HG02970 (cell line): ENCODE measurements at regions not wholly inside any gene's neighbourhood (a gene's known extent, or its start where the extent isn't known, plus 50 kb on each side); places are given as distances from the start of the nearest gene placed in this dataset.
"Not testable (repeated sequence)": the region's sequence is repeated elsewhere in the genome, so short reads cannot be mapped to it uniquely, and the experiment has no call there.

Experiments used
- ATAC-seq: cut with Tn5 transposase; IDR thresholded peaks from one replicate; pipeline ENCODE4 v1.9.1; 2021; ENCODE audit warnings: mild to moderate bottlenecking, moderate library complexity, moderate number of reproducible peaks; ENCODE audit not compliant: unreplicated experiment, low FRiP score

GRCh38 chr3:191148131-191148530, 50.9 kb upstream of the OSTN start:
- ATAC-seq: no peak

DNA sequence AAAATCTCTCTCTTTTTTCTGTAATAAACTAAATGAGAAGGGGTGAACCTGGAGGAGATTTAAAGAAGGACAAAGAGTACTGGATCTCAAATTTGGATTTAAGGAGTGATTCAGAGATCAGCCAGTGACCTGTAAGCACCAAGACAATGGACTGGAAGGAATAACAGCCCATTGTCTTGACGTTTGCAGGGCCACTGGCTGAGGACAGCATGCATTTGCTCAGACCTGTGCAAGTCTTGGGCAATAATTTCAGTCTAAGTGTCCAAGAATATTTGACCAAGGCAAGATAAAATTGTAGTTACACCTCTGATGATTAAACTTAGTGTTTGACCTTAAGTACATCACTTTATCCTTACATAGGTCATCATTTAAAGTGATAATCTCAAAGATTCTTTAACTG, 55.8 kb upstream of the OSTN start:
- ATAC-seq: no peak

DNA sequence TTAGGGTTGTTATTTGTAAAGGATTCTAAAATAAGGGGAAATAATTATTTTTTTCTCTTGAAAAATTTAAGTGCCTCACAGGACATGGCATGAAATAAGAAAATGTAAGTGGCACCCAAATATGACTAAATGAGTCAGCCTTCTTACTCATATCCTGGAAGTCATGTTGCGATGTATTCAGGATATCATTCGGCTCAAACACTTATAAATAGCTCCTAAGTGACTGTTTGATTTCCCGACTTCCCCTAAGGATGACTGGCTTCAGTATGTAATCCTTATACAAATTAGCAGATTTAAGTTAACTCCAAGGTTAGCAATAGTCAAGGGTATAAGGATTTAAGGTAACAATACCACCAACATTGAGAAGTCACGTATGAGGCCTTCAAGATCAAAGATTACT, 57.3 kb upstream of the OSTN start:
- no peak for ATAC-seq

DNA sequence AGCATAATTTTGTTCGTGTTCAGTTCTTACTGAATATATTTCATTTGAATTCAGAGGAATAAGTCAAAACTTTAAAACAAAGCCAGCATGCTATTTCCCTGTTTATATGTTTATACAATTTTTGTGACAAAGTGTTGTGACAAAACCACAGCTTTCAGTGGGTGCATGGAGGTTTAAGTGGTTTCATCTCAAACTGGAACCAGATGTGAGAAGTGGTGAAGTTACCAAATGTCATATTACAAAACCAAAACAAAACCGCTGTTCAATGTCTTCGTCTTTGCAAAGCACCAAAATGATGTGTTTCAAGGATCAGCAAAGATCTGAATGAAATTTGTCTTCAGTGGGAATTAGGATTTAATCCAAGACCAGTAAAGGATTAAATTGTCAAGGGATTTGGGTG, 59.3 kb upstream of the OSTN start:
- ATAC-seq: no peak

- no peak for ATAC-seq
Measured at GRCh38 chr3:191138937-191139336, 60.1 kb upstream of the OSTN start.

DNA sequence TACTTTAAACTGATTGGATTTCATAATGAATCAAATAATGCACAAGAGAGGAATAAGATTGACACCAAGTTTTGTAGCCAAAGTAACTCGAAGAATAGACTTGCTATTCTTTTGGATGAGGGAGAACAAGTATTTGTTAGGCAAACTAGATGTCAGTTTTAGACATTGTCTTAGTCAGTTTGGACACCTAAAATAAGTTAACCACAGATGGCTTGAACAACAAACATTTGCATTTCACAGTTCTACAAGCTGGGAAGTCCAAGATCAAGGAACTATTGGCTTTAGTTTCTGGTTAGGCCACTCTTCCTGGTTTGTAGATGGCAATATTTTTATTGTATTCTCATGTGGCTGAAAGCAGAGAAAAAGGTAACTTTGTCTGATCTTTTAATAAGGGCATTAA, 61.3 kb upstream of the OSTN start:
- no peak for ATAC-seq

DNA sequence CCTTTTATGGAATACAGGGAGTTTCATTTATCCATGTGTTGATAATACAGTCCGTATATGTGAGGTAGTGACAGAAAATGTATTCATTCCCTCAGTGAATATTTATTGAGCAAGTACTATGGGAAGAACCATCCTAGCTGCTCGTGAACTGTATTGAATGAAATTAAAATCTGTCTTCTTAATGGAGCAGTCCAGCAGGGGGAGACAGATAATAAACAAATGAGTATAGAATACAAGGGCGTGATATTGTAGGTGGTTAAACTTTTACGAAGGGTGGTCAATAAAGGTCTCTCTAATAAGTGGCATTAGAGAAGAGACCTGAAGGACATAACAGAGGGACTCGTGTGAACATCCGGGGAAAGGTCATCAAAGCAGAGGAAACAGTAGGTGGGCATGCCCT, 62.7 kb upstream of the OSTN start:
- no peak for ATAC-seq

GRCh38 chr3:191135175-191135574, 63.9 kb upstream of the OSTN start:
- no peak for ATAC-seq

- ATAC-seq: no peak
Measured at GRCh38 chr3:191133359-191133758, 65.7 kb upstream of the OSTN start.

- no peak for ATAC-seq
Measured at GRCh38 chr3:191131305-191131704, 67.7 kb upstream of the OSTN start.

- not testable (repeated sequence) for ATAC-seq
Measured at GRCh38 chr3:191124891-191125290, 74.2 kb upstream of the OSTN start.

DNA sequence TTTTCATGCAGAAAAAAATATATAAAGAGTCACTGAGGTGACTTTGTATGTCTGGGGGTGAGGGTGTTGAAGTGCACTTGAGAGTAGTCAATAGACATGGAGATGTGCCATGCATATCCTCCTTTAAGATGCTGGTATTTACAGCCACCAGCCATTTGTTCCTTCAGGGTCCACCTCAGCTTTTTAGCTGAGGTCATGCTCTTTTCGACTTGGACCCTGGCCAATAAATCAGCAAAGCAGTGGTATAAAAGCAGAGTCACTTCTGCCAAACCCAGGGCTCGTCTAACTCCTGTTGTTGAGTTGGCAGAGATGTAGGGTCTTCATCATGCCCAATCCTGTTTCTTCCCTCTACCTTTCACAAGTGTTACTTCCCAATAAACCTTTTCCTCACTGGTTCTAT, 75.1 kb upstream of the OSTN start:
- ATAC-seq: no peak

DNA sequence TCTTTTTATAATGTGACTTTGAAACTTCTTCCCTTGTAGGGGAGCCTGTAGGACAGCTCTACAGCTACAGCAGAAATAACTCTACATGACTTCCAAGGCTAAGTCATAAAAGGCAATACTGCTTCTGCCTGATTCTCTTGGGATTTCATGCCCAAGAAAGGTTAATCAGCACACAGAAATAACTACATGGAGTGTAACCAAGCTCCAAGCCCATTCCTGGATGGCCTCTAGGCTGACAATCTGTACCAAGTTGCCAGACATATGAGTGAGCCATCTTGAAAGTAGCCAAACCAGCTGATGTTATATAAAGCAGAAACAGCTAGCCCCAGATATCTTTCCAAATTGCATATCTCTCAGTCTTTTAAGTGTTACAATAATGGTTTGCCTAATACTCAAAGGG, 75.8 kb upstream of the OSTN start:
- ATAC-seq: no peak

DNA sequence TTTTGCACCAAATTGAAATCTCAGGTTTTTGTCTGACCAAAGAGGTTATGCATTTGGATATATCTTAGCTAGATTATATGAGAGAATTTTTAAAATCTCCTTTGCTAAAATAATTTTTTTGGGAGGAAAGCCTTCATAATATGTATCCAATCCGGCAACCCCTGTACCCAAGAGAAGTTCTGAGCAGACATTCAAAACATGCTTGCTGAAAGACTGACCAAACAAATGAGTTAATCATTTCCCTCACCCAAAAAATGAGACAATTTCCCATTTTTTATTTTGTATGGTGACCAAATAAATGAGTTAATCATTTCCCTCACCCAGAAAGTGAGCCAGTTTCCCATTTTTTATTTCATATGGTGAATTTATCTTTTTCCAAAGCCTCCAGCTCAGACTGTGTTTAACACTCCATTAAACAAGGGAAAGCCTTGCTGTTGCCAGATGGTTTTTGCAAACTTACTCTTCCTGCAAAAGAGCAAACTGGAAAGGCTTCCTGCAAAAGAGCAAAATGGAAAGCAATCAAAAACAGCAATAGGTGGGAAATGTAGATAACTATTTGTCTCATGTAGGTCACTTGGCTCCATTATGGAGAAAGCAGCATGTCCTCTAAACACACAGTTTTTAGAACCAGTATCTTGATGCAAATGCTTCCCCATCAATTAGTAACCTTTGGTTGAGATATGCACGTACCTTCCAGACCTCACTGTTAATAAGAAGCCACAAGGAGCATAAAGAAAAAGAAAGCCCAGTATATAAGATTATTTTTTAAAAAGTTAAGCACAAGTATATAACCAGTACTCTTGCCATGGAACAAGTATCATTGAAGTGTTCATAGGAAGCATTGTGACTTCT, 78.4 kb upstream of the OSTN start:
- ATAC-seq: peak; percentile 81

DNA sequence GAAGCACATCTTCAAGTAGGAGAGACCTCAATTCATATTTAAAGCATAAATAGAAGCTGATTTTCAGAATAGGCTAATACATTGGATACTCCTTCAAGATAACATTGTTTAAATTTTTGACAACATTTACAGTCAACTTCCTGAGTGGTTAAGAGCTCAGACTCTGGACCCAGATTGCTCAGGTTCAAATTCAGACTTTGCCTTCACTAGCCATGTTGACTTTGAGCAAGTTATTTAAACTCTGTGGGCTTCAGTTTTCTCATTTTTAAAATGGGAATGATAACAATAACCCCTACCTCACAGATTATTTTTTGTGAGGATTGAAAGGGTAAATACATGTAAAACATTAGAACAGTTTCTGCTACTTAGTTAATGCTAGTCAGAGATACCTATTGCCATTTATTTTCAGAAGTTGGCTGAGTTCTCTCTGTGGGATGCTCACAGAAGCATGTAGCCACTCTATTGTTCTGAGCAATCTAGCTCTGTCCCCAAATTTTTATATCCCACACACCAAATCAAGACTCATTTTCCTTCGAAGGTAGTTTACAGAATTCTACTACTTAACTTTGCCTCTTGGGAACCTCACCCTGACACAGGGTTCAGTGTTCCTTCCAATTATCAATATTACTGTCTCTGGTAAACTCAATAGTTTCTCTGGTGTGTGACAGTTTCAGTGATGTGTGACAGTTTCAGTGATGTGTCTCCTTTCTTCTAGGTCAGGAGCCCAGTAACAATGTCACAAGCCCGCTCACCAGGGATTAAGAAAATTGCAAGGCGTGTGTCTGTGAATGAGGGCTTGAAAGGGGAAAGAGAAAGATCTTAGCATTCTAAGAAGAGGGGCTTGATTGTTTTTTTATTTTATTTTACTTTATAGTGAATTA, 79.4 kb upstream of the OSTN start:
- peak; percentile 55 for ATAC-seq

- ATAC-seq: no peak
Measured at GRCh38 chr3:191111722-191112121, 87.3 kb upstream of the OSTN start.

- ATAC-seq: no peak
Measured at GRCh38 chr3:191105418-191105817, 93.6 kb upstream of the OSTN start.

DNA sequence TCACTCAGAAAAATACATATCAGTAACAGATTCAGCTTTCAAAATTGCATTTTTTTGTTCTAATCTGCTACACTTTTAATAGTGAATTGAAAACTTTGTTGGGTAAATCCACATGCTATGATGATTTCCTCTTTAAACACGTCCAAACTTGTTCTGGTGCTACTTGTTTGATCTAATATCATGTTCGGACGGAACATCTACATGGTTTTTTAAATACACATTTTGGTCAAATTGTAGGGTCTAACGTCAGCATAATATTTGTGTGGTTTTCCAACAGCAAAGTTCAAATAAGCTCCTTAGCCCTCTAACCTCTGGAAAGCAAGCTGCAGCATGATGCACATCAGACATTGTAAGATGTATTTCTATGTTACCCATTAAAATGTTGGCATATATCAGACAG, 98.5 kb upstream of the OSTN start:
- no peak for ATAC-seq

- ATAC-seq: no peak
Measured at GRCh38 chr3:191094057-191094845, 104.8 kb upstream of the OSTN start.

GRCh38 chr3:191087391-191087790, 111.7 kb upstream of the OSTN start:
- no peak for ATAC-seq

- ATAC-seq: no peak
Measured at GRCh38 chr3:191085091-191085490, 114.0 kb upstream of the OSTN start.
